ENCODE measurements at regions not wholly inside any gene's neighbourhood (a gene's known extent, or its start where the extent isn't known, plus 50 kb on each side); places are given as distances from the start of the nearest gene placed in this dataset.

GRCh38 chr10:78963074-78964034 lies 105.4 kb upstream of the ZMIZ1 start:
- DNase-seq = no peak

- DNase-seq = no peak
Measured at GRCh38 chr10:78964274-78964951, 104.4 kb upstream of the ZMIZ1 start.

GRCh38 chr10:78964952-78965633 lies 103.7 kb upstream of the ZMIZ1 start:
- no peak for DNase-seq

GRCh38 chr10:78966182-78966787 lies 102.5 kb upstream of the ZMIZ1 start:
- no peak for DNase-seq

- DNase-seq = no peak
Measured at GRCh38 chr10:78966844-78967488, 101.8 kb upstream of the ZMIZ1 start.

GRCh38 chr10:78968300-78968942 lies 100.3 kb upstream of the ZMIZ1 start:
- DNase-seq = no peak

GRCh38 chr10:78968943-78969342 lies 99.8 kb upstream of the ZMIZ1 start:
- no peak for DNase-seq

GRCh38 chr10:78969719-78970118 lies 99.0 kb upstream of the ZMIZ1 start:
- DNase-seq = no peak

- DNase-seq = no peak
Measured at GRCh38 chr10:78970261-78970660, 98.5 kb upstream of the ZMIZ1 start.

- no peak for DNase-seq
Measured at GRCh38 chr10:78971094-78971682, 97.6 kb upstream of the ZMIZ1 start.

GRCh38 chr10:78972160-78972946 lies 96.4 kb upstream of the ZMIZ1 start:
- DNase-seq = no peak

GRCh38 chr10:78972947-78973900 lies 95.5 kb upstream of the ZMIZ1 start:
- peak; percentile 74 for DNase-seq

- peak; percentile 46 for DNase-seq
Measured at GRCh38 chr10:78973901-78974616, 94.7 kb upstream of the ZMIZ1 start.

GRCh38 chr10:78974617-78975317 lies 94.0 kb upstream of the ZMIZ1 start:
- DNase-seq = peak; percentile 80

GRCh38 chr10:78975926-78976325 lies 92.8 kb upstream of the ZMIZ1 start:
- DNase-seq = no peak

- no peak for DNase-seq
Measured at GRCh38 chr10:78976825-78977755, 91.7 kb upstream of the ZMIZ1 start.

- DNase-seq = no peak
Measured at GRCh38 chr10:78979938-78980337, 88.8 kb upstream of the ZMIZ1 start.

Measured in stimulated activated CD4-positive, alpha-beta T cell treated with anti-CD3 and anti-CD28 coated beads, Interleukin-4, amount 100 ng/mL, for 24 hours (primary cell).